HL-60/S4 treated with phorbol 12-myristate 13-acetate at 8.2 ng/mL for 4 days and 3 days (cell line): ENCODE measurements at regions not wholly inside any gene's neighbourhood (a gene's known extent, or its start where the extent isn't known, plus 50 kb on each side); places are given as distances from the start of the nearest gene placed in this dataset.
"Not testable (repeated sequence)": the region's sequence is repeated elsewhere in the genome, so short reads cannot be mapped to it uniquely, and the experiment has no call there.

ENCODE experiments used
- in situ Hi-C: fragments of 300-500 bp; cut with MboI; formaldehyde crosslinking; loops from 2 replicates; pipeline ENCODE4 v1.15.0; 2022; ENCODE audit warnings: low sequenced_read_pairs

DNA sequence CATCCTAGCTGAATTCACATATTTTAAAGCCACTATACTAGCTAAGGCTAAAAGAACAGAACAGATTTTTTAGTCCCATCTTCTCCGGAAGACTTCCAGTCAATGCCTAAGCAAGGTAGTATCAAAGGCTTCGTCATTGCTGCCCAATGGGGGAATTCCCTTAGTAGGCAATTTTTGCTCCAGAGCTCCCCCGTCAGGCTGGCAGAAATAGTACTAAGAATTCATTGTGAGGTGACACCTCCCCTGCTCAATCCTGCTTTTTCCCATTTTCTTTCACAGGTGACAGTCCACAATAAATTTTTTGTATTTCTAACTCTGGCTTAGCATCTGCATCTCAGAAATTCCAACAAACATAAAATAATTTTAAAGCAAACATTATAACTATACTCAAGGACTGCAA lies 52.8 kb upstream of the SRSF6 start:
- in situ Hi-C loops = loop anchor here (25.0 kb wide), 1 partner anchor 1668 kb away; no protein-coding TSS in a partner anchor

DNA sequence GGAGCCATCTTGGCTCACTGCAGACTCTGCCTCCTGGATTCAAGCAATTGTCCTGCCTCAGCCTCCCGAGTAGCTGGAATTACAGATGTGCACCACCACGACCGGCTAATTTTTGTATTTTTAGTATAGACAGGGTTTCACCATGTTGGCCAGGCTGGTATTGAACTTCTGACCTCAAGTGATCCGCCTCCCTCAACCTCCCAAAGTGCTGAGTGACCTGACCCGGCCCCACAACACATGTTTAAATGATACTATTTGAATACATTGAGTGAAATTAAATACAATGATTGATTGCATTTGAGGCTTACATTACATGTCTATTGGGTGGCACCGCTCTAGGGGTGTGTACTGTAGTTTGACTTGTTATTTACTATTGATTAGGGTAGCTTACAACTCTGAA lies 56.8 kb upstream of the SRSF6 start:
- in situ Hi-C loops = loop anchor here (25.0 kb wide), 1 partner anchor 1664 kb away; no protein-coding TSS in a partner anchor

DNA sequence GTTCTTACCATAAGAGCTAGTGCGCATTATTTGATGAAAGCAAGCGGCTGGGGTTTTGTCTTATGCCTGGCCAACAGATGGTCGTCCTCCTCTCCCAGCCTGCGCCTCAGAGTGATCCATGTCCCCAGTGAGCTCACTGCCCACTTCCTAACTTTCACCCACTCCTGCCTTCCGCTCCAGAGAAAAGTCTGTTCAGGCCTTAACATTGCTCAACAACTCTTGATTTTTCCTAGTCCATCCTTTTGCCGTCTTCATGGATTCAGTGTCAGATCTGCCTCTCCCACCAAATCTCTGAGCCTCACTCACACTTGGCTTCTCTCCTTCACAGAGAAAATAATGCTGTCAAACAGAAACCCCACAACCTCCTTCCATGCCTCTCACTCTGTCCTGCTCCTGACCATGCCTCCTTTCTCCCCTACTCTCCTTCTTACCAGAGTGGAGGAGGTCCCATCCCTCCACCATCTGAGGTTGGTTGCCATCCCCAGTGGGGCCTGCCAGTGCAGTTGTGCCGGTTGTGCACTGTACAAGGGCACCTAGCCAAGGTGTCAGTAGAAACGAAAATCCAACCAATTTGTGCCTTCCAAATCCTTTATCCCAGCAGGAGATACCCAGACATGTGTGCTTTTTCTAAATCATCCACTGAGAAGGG lies 58.9 kb upstream of the SRSF6 start:
- in situ Hi-C loops = no loop called here

DNA sequence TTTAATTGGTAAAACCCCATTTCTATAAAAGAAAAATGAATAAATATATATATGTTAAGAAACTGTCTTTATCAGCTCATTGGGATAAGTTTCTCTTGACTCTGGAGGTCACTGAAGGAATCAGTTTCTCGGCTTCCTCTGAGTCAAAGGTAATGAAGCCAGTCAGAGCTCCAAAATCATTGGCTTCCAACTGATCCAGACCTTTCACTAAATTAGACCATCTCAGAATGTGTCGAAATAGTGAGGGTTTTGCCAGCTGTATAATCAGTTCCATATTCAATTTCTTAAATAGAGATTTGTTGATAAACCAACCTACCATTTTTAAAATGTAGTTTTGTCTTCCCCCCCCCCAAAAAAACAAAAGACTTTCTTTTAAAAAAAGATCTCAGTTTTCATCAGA lies 60.5 kb upstream of the SRSF6 start:
- in situ Hi-C loops = no loop called here

DNA sequence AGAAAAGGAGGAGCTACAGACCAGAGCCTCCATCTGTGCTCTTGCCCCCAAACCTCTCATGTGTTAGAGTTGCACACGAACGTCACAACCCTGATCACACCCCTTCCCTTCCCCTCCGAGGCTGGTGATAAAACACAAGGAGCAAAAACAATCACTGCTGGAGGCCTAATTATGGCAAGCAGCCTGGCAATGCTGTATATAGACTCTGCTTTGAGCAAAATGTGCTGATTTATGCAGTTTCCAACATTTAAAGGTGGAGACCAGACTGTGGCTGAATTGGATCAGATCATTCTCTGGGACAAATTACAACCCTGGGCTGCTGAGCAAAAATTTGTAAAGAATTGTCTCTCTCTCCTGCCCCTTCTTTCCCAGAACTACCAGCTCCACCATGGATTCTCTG lies 64.6 kb upstream of the SRSF6 start:
- in situ Hi-C loops = no loop called here

DNA sequence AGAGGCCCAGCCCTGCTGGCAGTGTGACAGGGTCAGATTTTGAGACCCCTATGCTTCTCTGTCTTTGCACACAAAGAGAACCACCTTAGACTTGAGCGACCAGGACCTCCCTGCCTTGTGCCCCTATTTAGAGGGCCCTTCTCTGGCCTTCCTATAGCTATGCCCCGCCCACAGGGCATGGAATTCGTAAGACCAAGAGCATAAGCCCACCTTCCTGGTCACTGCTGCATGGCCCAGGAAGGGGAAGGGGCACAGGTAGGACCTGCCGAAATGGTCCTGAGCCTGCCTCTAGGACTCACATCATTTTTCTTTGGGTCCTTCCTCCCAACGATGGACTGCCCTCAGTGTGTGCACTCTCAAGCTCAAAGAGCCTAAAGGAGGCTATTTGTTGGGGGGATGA lies 65.1 kb upstream of the SRSF6 start:
- in situ Hi-C loops = no loop called here

DNA sequence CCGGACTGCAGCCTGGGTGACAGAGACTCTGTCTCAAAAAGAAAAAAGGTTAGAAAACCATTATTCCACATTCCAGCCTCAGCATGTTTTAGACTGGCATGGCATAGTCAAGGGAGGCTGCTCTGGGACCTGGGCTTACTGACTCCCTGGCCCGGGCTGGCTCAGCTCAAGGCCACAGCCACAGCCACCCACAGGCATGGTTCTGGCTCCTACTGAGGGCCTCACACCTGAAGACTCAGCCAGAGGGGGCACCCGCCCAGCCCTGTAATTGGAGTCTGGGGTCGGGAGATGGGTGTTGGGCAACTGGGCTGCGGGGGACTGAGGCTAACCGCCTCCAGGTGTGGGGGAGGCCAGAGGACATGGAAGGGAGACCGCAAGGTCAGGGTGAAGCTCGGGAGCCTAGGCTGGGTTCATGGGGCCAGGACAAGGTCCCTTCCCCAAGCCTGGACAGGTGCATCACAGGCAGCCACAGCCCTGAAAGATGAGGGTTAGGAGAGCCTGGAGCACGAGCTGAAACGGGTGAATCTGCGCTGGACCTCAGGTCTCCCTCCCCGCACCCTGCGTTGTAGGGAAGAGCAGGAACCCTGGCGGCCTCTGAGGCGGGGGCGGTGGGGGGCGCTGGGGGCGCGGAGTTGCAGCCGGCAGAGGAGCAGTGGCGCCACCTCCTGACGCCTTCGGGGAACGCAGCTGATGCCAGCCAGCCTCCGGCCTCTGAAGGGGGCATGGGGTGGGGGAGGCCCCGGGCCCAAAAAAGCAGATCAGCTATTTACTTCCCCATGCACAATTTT lies 67.7 kb upstream of the SRSF6 start:
- in situ Hi-C loops = no loop called here

DNA sequence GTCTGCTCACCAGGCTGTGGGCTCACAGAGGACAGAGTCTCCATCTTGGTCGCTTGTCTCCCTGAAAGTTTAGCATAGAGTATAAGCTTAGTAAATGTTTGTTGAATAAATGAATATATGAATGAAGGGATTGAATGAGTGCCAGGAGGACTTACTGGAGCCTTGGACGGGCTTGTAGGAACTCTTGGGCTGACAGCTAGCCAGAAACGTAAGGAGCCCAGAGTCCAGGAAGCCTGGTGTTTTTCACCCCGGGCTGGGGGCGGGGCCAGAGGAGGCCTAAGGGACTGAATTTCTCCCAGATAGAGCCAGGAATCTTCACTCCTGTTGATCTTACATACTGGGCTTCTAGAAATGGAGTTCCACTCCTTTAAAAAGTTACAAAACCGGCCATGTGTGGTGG lies 68.5 kb upstream of the SRSF6 start:
- in situ Hi-C loops = no loop called here

DNA sequence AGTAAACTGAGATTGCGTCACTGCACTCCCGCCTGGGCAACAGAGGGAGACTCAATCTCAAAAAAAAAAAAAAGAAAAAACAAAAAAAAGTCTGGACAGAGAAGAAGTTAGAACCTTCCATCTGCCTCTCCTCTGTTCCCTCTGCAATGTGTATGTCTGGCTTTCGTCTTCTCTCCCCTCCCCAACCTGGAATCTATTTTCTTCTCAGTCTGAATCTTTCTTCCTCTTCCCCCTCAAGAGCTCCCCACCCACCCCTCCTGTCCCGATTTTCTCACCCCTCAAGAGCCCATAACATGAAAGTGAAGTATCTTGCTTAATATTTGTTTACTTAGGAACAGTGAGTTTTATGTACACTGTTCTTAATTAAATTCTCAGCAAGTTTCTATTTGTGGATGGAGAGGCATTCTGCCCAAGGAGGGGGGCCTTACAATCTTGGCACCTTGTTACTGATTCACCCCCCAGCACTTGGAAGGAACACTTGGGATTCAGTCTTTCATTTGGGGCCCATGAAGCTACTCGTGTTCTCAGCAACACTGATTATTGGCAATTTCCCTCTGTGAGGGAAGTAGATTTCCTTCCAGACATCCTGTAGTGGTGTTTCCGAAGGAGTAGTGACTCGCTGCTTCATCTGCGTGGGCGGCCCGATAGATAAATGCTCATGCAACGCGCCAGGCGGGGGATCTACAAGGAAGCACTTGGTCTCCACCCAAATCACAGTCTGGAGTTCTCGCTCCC lies 69.3 kb upstream of the SRSF6 start:
- in situ Hi-C loops = no loop called here

DNA sequence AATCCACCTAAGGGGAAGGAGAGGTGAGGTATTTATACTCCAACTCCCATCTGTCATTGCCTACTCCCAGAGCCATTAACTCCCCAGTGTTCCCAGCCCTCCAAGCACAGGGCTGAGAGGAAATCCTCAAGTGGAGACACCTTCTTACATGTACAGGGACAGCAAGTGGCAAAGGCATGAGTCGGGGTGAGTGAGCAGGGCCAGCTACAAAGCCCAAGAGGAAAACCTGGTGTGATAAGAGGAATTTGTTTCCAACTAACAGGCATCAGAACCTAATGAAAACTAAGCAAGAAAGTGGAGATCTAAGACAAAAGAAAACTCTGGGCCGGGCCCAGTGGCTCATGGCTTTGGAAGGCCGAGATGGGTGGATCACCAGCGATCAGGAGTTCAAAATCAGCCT lies 70.0 kb upstream of the SRSF6 start:
- in situ Hi-C loops = no loop called here

DNA sequence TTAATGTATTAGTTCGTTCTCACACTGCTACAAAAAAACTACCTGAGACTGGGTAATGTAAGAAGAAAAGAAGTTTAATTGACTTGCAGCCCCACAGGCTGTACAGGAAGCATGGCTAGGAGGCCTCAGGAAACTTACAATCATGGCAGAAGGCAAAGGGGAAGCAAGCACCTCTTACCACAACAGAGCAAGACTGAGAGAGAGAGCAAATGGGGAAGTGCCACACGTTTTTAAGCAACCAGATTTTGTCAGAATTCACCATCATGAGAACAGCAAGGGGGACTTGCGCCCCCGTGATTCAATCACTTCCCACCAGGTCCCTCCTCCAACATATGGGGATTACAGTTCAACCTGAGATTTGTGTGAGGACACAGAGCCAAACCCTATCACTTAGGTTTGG lies 70.8 kb upstream of the SRSF6 start:
- in situ Hi-C loops = no loop called here

DNA sequence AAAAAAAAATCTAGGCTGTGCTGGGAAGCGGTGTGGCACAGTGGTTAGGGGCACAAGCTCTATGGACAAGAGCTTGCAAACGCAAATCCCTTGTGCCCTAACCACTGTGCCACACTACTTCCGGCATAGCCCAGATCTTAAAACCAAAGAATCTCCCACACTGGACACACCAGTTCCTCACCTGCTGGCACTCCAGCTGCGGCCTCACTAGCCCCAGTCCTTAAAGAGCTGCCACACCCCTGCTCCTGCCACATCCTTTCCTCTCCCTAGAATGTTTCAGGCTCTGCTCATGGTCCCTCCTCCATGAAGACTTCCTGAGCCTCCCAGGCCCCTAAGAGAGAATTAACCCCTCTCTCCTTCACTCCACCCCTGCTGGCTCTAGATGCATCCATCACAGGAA lies 71.8 kb upstream of the SRSF6 start:
- in situ Hi-C loops = no loop called here

DNA sequence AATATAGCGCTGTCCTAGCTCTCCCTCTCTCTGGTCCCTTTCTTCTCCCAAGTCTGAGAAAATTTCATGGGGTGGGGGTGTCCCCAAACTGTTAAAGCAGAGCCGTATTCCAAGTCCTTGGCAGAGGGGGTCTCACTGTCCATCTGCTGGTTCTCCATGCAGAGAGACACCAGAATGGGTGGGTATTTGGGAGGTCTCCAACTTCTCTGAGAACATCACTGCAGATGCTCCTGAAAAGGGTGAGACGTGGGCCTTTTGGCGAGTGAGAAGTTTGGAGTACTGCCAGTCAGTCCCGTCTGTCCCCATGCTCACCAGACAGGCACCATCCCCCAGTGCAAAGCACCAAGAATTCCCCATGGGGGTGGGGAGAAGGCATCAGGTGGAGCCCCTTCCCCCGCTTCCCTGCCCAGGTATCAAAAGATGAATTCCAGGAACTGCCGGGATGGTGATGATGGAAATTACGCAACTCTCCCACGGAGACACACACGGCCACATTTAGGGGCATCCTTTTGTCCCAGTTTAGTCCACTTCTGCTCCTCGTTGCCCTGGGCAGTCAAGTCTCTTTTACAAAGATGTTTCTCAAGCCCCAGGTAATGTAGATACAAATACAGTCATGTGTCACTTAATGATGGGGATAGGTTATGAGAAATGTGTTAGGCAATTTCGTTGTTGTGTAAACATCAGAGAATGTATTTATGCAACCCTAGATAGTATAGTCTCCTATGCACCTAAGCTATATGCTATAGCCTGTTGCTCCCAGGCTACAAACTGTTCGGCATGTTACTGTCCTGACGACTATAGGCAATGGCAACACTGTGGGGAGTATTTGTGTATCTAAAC lies 73.4 kb upstream of the SRSF6 start:
- in situ Hi-C loops = no loop called here

DNA sequence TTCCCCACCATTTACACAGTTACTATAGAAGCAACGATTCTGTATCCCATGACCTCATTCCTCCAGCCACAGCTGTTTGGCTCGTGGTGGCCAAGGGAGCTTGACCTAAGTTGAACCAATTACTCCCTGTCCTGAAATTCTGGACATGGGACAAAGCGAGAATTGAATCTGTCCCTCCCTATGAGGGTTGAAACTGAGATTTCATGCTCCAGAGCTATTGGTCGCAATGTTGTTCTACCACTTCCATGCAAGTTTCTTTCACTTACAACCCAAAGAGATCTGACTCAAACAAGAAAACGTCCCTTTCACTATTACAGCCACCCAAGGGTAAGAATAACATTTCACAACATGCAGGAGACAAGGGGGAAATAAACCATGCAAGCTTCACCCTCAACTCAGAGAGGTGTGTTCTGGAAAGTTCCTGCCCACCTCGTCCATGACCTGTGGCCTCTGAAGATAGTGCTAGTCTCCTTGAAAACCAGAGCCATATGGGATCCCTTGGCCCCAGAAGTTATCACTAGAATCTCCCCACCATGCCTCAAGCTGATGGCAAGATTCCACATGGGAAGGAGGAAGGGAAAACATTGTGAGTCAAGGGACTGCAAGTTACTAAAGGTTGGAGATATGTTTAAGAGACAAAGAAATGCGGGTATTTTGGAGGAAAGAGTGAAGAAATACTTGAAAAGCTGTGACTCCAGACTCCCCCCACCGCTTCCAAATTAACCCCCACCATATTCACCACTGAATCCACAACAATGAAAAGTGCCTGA lies 74.5 kb upstream of the SRSF6 start:
- in situ Hi-C loops = no loop called here

DNA sequence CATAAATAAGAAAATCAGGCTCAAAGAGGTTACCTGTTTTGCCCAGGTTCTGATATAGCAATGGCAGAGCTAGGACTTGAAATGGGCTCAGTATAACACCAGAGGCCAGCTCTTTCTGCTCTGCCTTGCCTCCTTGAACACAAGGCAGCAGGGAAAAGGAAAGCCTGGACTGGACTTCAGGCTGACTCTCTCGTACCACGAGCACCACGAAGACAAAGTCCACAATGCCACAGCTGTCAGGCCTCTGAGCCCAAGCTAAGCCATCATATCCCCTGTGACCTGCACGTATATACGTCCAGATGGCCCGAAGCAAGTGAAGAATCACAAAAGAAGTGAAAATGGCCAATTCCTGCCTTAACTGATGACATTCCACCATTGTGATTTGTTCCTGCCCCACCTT lies 75.6 kb upstream of the SRSF6 start:
- in situ Hi-C loops = not testable (repeated sequence)

DNA sequence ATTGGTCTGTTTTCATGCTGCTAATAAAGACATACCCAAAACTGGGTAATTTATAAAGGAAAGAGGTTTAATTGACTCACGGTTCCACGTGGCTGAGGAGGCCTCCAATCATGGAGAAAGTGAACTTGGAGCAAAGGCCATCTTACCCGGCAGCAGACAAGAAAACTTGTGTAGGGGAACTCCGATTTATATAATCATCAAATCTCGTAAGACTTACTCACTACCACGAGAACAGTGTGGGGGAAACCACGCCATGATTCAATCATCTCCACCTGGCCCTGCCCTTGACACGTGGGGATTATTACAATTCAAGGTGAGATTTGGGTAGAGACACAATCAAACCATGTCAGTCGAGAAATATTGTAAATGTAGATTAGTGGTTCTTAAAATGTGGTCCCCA lies 76.2 kb upstream of the SRSF6 start:
- in situ Hi-C loops = not testable (repeated sequence)

DNA sequence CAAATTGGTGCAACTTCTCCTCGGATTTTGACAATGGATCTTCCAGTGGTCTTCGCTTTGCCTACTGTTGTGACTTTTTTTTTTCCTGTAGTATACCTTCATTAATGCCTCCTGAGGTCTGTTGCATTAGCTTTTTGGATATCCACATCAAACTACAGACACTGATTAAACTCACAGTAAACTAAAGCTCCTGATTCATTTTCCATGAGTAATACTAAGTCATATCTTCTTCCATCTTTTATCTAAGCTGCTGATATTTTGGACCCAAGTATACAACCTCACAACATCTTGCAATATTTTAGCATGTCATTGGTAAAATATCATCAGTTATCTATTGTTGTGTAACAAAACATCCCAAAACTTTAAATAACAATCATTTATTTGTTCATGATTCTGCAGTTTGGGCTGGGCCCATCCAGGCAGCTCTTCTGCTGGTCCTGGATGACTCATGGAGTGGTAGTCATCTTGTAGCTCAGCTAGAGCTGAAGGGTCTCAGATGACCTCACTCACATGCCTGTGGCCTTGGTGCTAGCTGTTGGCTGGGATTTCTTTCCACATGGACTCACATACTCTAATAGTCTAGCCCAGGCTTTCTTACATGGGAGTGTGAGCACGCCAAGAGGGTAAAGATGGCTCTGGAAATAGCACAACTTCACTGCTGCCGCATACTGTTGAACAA lies 78.3 kb upstream of the SRSF6 start:
- in situ Hi-C loops = no loop called here

DNA sequence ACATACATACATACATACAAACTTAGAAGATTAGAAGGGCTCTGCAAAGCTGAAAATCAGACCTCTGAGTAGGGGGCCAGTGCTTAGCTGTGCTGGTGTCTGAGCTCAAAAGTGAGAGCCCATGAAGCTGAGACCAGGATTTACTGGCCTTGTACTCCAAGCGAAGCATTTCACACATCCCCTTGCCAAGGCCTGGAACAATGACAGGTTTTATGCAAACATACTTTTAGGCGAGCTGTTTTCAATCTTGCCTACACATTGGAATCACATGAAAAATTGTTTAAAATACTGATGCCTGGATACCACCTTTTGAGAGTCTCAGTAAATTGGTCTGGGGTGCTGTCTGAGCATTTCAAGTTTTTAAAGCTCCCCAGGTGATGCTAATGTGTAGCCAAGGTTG lies 80.9 kb upstream of the SRSF6 start:
- in situ Hi-C loops = no loop called here

DNA sequence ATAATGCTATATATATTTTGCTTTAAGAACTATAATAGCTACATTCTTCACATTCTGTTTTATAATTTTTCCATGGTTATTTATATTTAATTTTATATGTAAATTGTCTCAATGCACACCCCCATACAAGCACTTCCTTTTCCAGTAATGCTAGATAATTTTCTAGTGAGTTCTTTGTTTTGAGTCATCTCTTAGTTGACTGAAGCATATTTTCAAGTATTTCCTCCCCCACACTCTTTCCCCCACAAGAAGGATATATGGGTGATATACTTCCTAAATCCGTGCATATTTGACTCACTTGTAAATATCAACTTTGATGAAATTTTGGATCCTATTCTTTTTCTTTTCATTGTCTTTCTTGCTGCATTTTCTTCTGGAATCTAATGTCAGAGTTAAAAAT lies 82.1 kb upstream of the SRSF6 start:
- in situ Hi-C loops = no loop called here

DNA sequence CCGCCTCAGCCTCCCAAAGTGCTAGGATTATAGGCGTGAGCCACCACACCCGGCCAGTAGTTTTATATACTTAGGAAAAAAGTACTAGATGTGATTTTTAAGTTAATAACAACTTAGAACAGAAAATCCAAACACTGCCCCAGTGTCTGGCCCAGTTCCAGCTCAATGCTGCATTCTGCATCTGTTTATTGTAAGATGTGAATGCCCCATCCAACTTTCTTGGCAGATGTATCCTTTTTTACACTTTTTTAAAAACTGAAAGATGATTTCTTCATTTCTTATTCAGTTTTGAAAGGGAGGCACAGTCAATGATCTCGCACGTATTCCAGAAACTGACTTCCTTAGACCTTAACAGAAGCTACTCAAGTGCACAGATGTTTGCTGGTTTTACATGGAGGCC lies 85.6 kb upstream of the SRSF6 start:
- in situ Hi-C loops = no loop called here
